Lower leg skin (tissue), 3 donors: ENCODE measurements at regions not wholly inside any gene's neighbourhood (a gene's known extent, or its start where the extent isn't known, plus 50 kb on each side); places are given as distances from the start of the nearest gene placed in this dataset.

Experiments
- CTCF ChIP-seq, 3 donors: fragments of 450-650 bp; IDR thresholded peaks; one replicate each; pipeline ENCODE4 v1.5.1; 2016; ENCODE audit warnings: antibody characterized with exemption in 3 of 3, mild to moderate bottlenecking in 3 of 3, moderate library complexity in 2 of 3
- POLR2A ChIP-seq, 2 donors: fragments of 450-650 bp; IDR thresholded peaks; one replicate each; pipeline ENCODE4 v1.6.1; 2016 to 2017; ENCODE audit warnings: antibody characterized with exemption in 2 of 2, mild to moderate bottlenecking in 1 of 2, moderate library complexity in 1 of 2

GRCh38 chr11:62018981-62019664 is 51.7 kb upstream of the FTH1 start:
- no peak for TF ChIP-seq POLR2A (IDR thresholded peaks at IDR 0.05)
- TF ChIP-seq CTCF (IDR thresholded peaks at IDR 0.05), result no peak
